ENCODE measurements at regions not wholly inside any gene's neighbourhood (a gene's known extent, or its start where the extent isn't known, plus 50 kb on each side); places are given as distances from the start of the nearest gene placed in this dataset.
"Not testable (repeated sequence)": the region's sequence is repeated elsewhere in the genome, so short reads cannot be mapped to it uniquely, and the experiment has no call there.

- DNase-seq (ENCODE audit: low read depth in 1 of 2, low spot score in 1 of 2): no peak
- TF ChIP-seq GABPA (IDR thresholded peaks at IDR 0.05; ENCODE audit: low read depth) (no peak), SPI1 (IDR thresholded peaks at IDR 0.05; ENCODE audit: borderline replicate concordance, low read depth) (no peak), REST (IDR thresholded peaks at IDR 0.05; ENCODE audit: insufficient replicate concordance, low read depth) (no peak), POLR2AphosphoS5 (IDR thresholded peaks at IDR 0.05; ENCODE audit: low read depth) (no peak)
- TF ChIP-seq, protein P1, sequence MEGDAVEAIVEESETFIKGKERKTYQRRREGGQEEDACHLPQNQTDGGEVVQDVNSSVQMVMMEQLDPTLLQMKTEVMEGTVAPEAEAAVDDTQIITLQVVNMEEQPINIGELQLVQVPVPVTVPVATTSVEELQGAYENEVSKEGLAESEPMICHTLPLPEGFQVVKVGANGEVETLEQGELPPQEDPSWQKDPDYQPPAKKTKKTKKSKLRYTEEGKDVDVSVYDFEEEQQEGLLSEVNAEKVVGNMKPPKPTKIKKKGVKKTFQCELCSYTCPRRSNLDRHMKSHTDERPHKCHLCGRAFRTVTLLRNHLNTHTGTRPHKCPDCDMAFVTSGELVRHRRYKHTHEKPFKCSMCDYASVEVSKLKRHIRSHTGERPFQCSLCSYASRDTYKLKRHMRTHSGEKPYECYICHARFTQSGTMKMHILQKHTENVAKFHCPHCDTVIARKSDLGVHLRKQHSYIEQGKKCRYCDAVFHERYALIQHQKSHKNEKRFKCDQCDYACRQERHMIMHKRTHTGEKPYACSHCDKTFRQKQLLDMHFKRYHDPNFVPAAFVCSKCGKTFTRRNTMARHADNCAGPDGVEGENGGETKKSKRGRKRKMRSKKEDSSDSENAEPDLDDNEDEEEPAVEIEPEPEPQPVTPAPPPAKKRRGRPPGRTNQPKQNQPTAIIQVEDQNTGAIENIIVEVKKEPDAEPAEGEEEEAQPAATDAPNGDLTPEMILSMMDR (IDR thresholded peaks at IDR 0.05; ENCODE audit: insufficient read depth, low read length): no peak
- Histone ChIP-seq H3K27ac (replicated peaks) (no peak overlapping the region), H3K27me3 (ENCODE audit: insufficient read depth, poor library complexity, severe bottlenecking) (no peaks in the 10 kb centered on the region), H3K4me3 (replicated peaks; ENCODE audit: insufficient read depth, low read length) (no peak overlapping the region)
Observed at GRCh38 chr6:79399499-79399898, 137.7 kb downstream of the LCA5 start.

DNA sequence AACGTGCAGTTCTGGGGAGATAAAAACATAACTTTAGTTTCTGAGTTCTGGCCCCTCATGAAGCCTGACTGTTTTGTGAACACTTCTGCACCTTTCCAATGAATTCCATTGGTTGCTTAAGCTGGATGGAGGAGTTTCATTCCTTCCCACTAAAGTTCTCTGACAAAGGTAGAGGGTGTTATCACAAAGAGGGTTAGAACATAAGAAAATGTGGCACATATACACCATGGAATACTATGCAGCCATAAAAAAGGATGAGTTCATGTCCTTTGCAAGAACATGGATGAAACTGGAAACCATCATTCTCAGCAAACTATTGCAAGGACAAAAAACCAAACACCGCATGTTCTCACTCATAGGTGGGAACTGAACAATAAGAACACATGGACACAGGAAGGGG lies 138.6 kb downstream of the LCA5 start:
- not testable (repeated sequence) for H3K27me3 ChIP-seq (ENCODE audit: insufficient read depth, poor library complexity, severe bottlenecking); H3K27ac ChIP-seq (replicated peaks); DNase-seq (ENCODE audit: low read depth in 1 of 2, low spot score in 1 of 2); H3K4me3 ChIP-seq (replicated peaks; ENCODE audit: insufficient read depth, low read length)

- Histone ChIP-seq H3K27ac (replicated peaks) (no peak overlapping the region), H3K27me3 (ENCODE audit: insufficient read depth, poor library complexity, severe bottlenecking) (no peaks in the 10 kb centered on the region), H3K4me3 (replicated peaks; ENCODE audit: insufficient read depth, low read length) (no peak overlapping the region)
- no peak for TF ChIP-seq REST (IDR thresholded peaks at IDR 0.05; ENCODE audit: insufficient replicate concordance, low read depth)
- no peak for TF ChIP-seq SPI1 (IDR thresholded peaks at IDR 0.05; ENCODE audit: borderline replicate concordance, low read depth)
- TF ChIP-seq GABPA (IDR thresholded peaks at IDR 0.05; ENCODE audit: low read depth): no peak
- no peak for TF ChIP-seq POLR2AphosphoS5 (IDR thresholded peaks at IDR 0.05; ENCODE audit: low read depth)
- TF ChIP-seq, protein P1 (IDR thresholded peaks at IDR 0.05; ENCODE audit: insufficient read depth, low read length): no peak
- no peak for DNase-seq (ENCODE audit: low read depth in 1 of 2, low spot score in 1 of 2)
Observed at GRCh38 chr6:79396625-79397024, 140.6 kb downstream of the LCA5 start.

GRCh38 chr6:79394690-79395089 lies 142.5 kb downstream of the LCA5 start:
- DNase-seq (ENCODE audit: low read depth in 1 of 2, low spot score in 1 of 2): no peak
- no peak for TF ChIP-seq SPI1 (IDR thresholded peaks at IDR 0.05; ENCODE audit: borderline replicate concordance, low read depth)
- TF ChIP-seq REST (IDR thresholded peaks at IDR 0.05; ENCODE audit: insufficient replicate concordance, low read depth): no peak
- TF ChIP-seq POLR2AphosphoS5 (IDR thresholded peaks at IDR 0.05; ENCODE audit: low read depth): no peak
- TF ChIP-seq, protein P1 (IDR thresholded peaks at IDR 0.05; ENCODE audit: insufficient read depth, low read length): no peak
- TF ChIP-seq GABPA (IDR thresholded peaks at IDR 0.05; ENCODE audit: low read depth): no peak
- H3K27me3 ChIP-seq (ENCODE audit: insufficient read depth, poor library complexity, severe bottlenecking): no peaks in the 10 kb centered on the region
- no peak overlapping the region for H3K4me3 ChIP-seq (replicated peaks; ENCODE audit: insufficient read depth, low read length)
- H3K27ac ChIP-seq (replicated peaks): no peak overlapping the region

Measured in HL-60 (cell line).